ENCODE measurements at regions not wholly inside any gene's neighbourhood (a gene's known extent, or its start where the extent isn't known, plus 50 kb on each side); places are given as distances from the start of the nearest gene placed in this dataset.
"Not testable (repeated sequence)": the region's sequence is repeated elsewhere in the genome, so short reads cannot be mapped to it uniquely, and the experiment has no call there.

DNA sequence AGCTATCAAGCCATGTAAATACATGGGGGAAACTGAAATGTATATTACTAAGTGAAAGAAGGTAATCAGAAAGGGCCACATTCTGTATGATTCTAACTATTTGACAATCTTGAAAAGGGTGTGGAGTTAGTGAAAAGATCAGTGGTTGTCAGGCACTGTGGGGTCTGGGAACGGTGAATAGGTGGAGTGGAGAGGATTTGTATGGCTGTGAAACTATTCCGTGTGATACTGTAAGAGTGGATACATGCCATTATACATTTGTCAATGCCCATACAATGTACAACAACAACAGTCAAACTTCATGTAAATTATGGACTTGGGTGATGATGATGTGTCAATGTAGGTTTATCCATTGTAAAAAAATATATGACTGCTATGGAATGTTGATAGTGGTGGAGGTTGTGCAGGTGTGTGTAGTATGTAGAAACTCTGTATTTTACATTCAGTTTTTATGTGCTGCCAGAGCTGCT, 1116.2 kb downstream of the SUCLG1 start:
- no peaks in the 10 kb centered on the region for H3K27me3 ChIP-seq (ENCODE audit: control insufficient read depth in 1 of 2, insufficient read depth in 2 of 2, low read length in 2 of 2)

GRCh38 chr2:83340424-83340823, 1118.7 kb downstream of the SUCLG1 start:
- H3K27ac ChIP-seq (ENCODE audit: low read depth, low read length), result no peak overlapping the region
- no peaks in the 10 kb centered on the region for H3K36me3 ChIP-seq (ENCODE audit: control insufficient read depth in 1 of 2, insufficient read depth in 2 of 2, low read length in 2 of 2)
- H3K4me3 ChIP-seq (ENCODE audit: low read depth in 1 of 2, low read length in 2 of 2), result no peak overlapping the region
- H3K9me3 ChIP-seq (ENCODE audit: control insufficient read depth in 1 of 2, low read length in 2 of 2), result no peaks in the 10 kb centered on the region
- no peak overlapping the region for H3K9ac ChIP-seq (ENCODE audit: low read depth in 1 of 2, low read length in 2 of 2)
- H3K4me1 ChIP-seq (ENCODE audit: control insufficient read depth in 1 of 2, insufficient read depth in 2 of 2, low read length in 2 of 2), result no peaks in the 10 kb centered on the region
- H3K27me3 ChIP-seq (ENCODE audit: control insufficient read depth in 1 of 2, insufficient read depth in 2 of 2, low read length in 2 of 2), result no peaks in the 10 kb centered on the region

More for the DNA sequence above, 1116.2 kb downstream of the SUCLG1 start:
- H3K9me3 ChIP-seq (ENCODE audit: control insufficient read depth in 1 of 2, low read length in 2 of 2), result no peaks in the 10 kb centered on the region
- H3K9ac ChIP-seq (ENCODE audit: low read depth in 1 of 2, low read length in 2 of 2), result no peak overlapping the region
- no peak overlapping the region for H3K27ac ChIP-seq (ENCODE audit: low read depth, low read length)
- no peak overlapping the region for H3K4me3 ChIP-seq (ENCODE audit: low read depth in 1 of 2, low read length in 2 of 2)
- H3K36me3 ChIP-seq (ENCODE audit: control insufficient read depth in 1 of 2, insufficient read depth in 2 of 2, low read length in 2 of 2), result no peaks in the 10 kb centered on the region
- no peaks in the 10 kb centered on the region for H3K4me1 ChIP-seq (ENCODE audit: control insufficient read depth in 1 of 2, insufficient read depth in 2 of 2, low read length in 2 of 2)

DNA sequence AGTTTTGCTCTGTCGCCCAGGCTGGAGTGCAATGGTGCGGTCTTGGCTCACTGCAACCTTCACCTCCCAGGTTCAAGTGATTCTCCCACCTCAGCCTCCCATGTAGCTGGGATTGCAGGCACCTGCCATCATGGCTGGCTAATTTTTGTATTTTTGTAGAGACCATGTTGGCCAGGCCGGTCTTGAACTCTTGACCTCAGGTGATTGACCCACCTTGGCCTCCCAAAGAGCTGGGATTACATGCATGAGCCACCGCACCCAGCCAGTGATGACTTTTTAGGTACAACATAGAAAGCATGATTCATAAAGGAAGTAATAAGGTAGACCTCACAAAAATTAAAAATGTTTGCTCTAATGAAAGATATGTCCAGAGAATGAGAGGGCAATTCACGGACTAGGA, 1119.1 kb downstream of the SUCLG1 start:
- not testable (repeated sequence) for H3K27me3 ChIP-seq (ENCODE audit: control insufficient read depth in 1 of 2, insufficient read depth in 2 of 2, low read length in 2 of 2); H3K36me3 ChIP-seq (ENCODE audit: control insufficient read depth in 1 of 2, insufficient read depth in 2 of 2, low read length in 2 of 2); H3K27ac ChIP-seq (ENCODE audit: low read depth, low read length); H3K9ac ChIP-seq (ENCODE audit: low read depth in 1 of 2, low read length in 2 of 2); H3K4me3 ChIP-seq (ENCODE audit: low read depth in 1 of 2, low read length in 2 of 2); H3K4me1 ChIP-seq (ENCODE audit: control insufficient read depth in 1 of 2, insufficient read depth in 2 of 2, low read length in 2 of 2); H3K9me3 ChIP-seq (ENCODE audit: control insufficient read depth in 1 of 2, low read length in 2 of 2)

DNA sequence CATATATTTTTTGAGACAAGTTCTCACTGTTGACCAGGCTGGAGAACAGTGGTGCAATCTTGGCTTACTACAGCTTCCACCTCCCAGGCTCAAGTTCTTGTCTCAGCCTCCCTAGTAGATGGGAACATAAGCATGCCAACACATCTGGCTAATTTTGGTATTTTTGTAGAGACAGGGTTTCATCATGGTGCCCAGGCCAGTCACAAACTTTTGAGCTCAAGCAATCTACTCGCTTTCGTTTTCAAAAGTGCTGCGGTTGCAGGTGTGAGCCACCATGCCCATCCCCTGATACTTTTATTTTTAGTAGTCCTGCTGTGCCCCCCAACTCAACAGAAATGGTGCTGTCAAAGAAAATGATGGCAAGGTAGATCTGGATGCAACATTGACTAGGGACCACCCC, 1127.3 kb downstream of the SUCLG1 start:
- Histone ChIP-seq H3K4me1 (ENCODE audit: control insufficient read depth in 1 of 2, insufficient read depth in 2 of 2, low read length in 2 of 2) (no peaks in the 10 kb centered on the region), H3K9ac (ENCODE audit: low read depth in 1 of 2, low read length in 2 of 2) (no peak overlapping the region), H3K27ac (ENCODE audit: low read depth, low read length) (no peak overlapping the region), H3K27me3 (ENCODE audit: control insufficient read depth in 1 of 2, insufficient read depth in 2 of 2, low read length in 2 of 2) (no peaks in the 10 kb centered on the region), H3K4me3 (ENCODE audit: low read depth in 1 of 2, low read length in 2 of 2) (no peak overlapping the region), H3K36me3 (ENCODE audit: control insufficient read depth in 1 of 2, insufficient read depth in 2 of 2, low read length in 2 of 2) (no peaks in the 10 kb centered on the region), H3K9me3 (ENCODE audit: control insufficient read depth in 1 of 2, low read length in 2 of 2) (no peaks in the 10 kb centered on the region)

- no peaks in the 10 kb centered on the region for H3K9me3 ChIP-seq (ENCODE audit: control insufficient read depth in 1 of 2, low read length in 2 of 2)
- H3K27me3 ChIP-seq (ENCODE audit: control insufficient read depth in 1 of 2, insufficient read depth in 2 of 2, low read length in 2 of 2), result no peaks in the 10 kb centered on the region
- H3K9ac ChIP-seq (ENCODE audit: low read depth in 1 of 2, low read length in 2 of 2), result no peak overlapping the region
- H3K36me3 ChIP-seq (ENCODE audit: control insufficient read depth in 1 of 2, insufficient read depth in 2 of 2, low read length in 2 of 2), result no peaks in the 10 kb centered on the region
- no peaks in the 10 kb centered on the region for H3K4me1 ChIP-seq (ENCODE audit: control insufficient read depth in 1 of 2, insufficient read depth in 2 of 2, low read length in 2 of 2)
- H3K27ac ChIP-seq (ENCODE audit: low read depth, low read length), result no peak overlapping the region
- no peak overlapping the region for H3K4me3 ChIP-seq (ENCODE audit: low read depth in 1 of 2, low read length in 2 of 2)
Measured at GRCh38 chr2:83323038-83323437, 1136.0 kb downstream of the SUCLG1 start.

DNA sequence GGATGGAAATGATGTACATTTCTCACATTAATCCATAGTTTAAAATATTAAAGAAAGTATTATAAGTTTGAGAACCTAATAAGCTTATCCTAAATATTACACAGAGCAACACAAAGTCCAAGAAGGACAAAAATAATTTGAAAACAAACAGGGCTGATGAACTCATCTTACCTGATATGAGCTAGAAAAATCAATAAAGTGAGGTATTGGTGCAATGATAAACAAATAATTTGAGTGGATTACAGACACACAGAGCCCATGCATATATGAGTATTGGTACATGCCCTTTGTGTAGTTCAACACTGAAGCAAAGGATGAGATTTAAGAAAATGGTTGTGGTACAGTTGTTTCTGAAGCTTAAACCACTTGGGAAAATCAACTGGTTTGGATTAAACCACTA, 1139.0 kb downstream of the SUCLG1 start:
- Histone ChIP-seq H3K36me3 (ENCODE audit: control insufficient read depth in 1 of 2, insufficient read depth in 2 of 2, low read length in 2 of 2) (no peaks in the 10 kb centered on the region), H3K4me1 (ENCODE audit: control insufficient read depth in 1 of 2, insufficient read depth in 2 of 2, low read length in 2 of 2) (no peaks in the 10 kb centered on the region), H3K9me3 (ENCODE audit: control insufficient read depth in 1 of 2, low read length in 2 of 2) (no peaks in the 10 kb centered on the region)

GRCh38 chr2:83305758-83306378, 1153.2 kb downstream of the SUCLG1 start:
- no peak overlapping the region for H3K27ac ChIP-seq (ENCODE audit: low read depth, low read length)
- H3K27me3 ChIP-seq (ENCODE audit: control insufficient read depth in 1 of 2, insufficient read depth in 2 of 2, low read length in 2 of 2), result no peaks in the 10 kb centered on the region
- no peaks in the 10 kb centered on the region for H3K4me1 ChIP-seq (ENCODE audit: control insufficient read depth in 1 of 2, insufficient read depth in 2 of 2, low read length in 2 of 2)
- no peak overlapping the region for H3K9ac ChIP-seq (ENCODE audit: low read depth in 1 of 2, low read length in 2 of 2)
- no peaks in the 10 kb centered on the region for H3K36me3 ChIP-seq (ENCODE audit: control insufficient read depth in 1 of 2, insufficient read depth in 2 of 2, low read length in 2 of 2)
- H3K4me3 ChIP-seq (ENCODE audit: low read depth in 1 of 2, low read length in 2 of 2), result no peak overlapping the region
- H3K9me3 ChIP-seq (ENCODE audit: control insufficient read depth in 1 of 2, low read length in 2 of 2), result no peaks in the 10 kb centered on the region

More for the DNA sequence above, 1139.0 kb downstream of the SUCLG1 start:
- H3K4me3 ChIP-seq (ENCODE audit: low read depth in 1 of 2, low read length in 2 of 2), result no peak overlapping the region
- H3K9ac ChIP-seq (ENCODE audit: low read depth in 1 of 2, low read length in 2 of 2), result no peak overlapping the region
- H3K27ac ChIP-seq (ENCODE audit: low read depth, low read length), result no peak overlapping the region
- no peaks in the 10 kb centered on the region for H3K27me3 ChIP-seq (ENCODE audit: control insufficient read depth in 1 of 2, insufficient read depth in 2 of 2, low read length in 2 of 2)

DNA sequence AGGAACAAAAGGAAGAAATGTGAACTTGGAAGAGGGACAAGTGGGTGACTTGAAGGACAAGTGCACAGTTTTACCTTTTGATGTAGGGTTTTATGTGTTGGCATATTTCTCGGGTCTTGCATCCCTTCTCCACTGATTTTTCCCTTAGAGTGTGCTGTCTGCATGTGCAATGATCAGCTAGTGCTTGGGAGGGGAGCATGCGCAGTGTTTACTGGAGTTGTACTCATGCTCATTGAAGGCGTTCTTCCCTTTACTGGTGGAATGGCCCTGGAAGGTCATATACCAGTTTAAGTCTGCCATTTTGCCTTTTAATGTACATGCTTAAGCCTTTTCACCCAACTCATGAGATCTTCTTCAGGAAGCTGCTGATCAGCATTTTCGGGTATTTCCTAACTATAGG, 1168.0 kb downstream of the SUCLG1 start:
- Histone ChIP-seq H3K4me1 (ENCODE audit: control insufficient read depth in 1 of 2, insufficient read depth in 2 of 2, low read length in 2 of 2) (no peaks in the 10 kb centered on the region), H3K27ac (ENCODE audit: low read depth, low read length) (no peak overlapping the region), H3K36me3 (ENCODE audit: control insufficient read depth in 1 of 2, insufficient read depth in 2 of 2, low read length in 2 of 2) (no peaks in the 10 kb centered on the region), H3K4me3 (ENCODE audit: low read depth in 1 of 2, low read length in 2 of 2) (no peak overlapping the region), H3K9me3 (ENCODE audit: control insufficient read depth in 1 of 2, low read length in 2 of 2) (no peaks in the 10 kb centered on the region), H3K27me3 (ENCODE audit: control insufficient read depth in 1 of 2, insufficient read depth in 2 of 2, low read length in 2 of 2) (no peaks in the 10 kb centered on the region), H3K9ac (ENCODE audit: low read depth in 1 of 2, low read length in 2 of 2) (no peak overlapping the region)

GRCh38 chr2:83282841-83283240, 1176.2 kb downstream of the SUCLG1 start:
- Histone ChIP-seq H3K4me1 (ENCODE audit: control insufficient read depth in 1 of 2, insufficient read depth in 2 of 2, low read length in 2 of 2) (no peaks in the 10 kb centered on the region), H3K27me3 (ENCODE audit: control insufficient read depth in 1 of 2, insufficient read depth in 2 of 2, low read length in 2 of 2) (no peaks in the 10 kb centered on the region), H3K9me3 (ENCODE audit: control insufficient read depth in 1 of 2, low read length in 2 of 2) (no peaks in the 10 kb centered on the region), H3K36me3 (ENCODE audit: control insufficient read depth in 1 of 2, insufficient read depth in 2 of 2, low read length in 2 of 2) (no peaks in the 10 kb centered on the region), H3K4me3 (ENCODE audit: low read depth in 1 of 2, low read length in 2 of 2) (no peak overlapping the region), H3K9ac (ENCODE audit: low read depth in 1 of 2, low read length in 2 of 2) (no peak overlapping the region), H3K27ac (ENCODE audit: low read depth, low read length) (no peak overlapping the region)

- no peaks in the 10 kb centered on the region for H3K36me3 ChIP-seq (ENCODE audit: control insufficient read depth in 1 of 2, insufficient read depth in 2 of 2, low read length in 2 of 2)
- no peaks in the 10 kb centered on the region for H3K27me3 ChIP-seq (ENCODE audit: control insufficient read depth in 1 of 2, insufficient read depth in 2 of 2, low read length in 2 of 2)
- no peak overlapping the region for H3K9ac ChIP-seq (ENCODE audit: low read depth in 1 of 2, low read length in 2 of 2)
- H3K4me1 ChIP-seq (ENCODE audit: control insufficient read depth in 1 of 2, insufficient read depth in 2 of 2, low read length in 2 of 2), result no peaks in the 10 kb centered on the region
- H3K4me3 ChIP-seq (ENCODE audit: low read depth in 1 of 2, low read length in 2 of 2), result no peak overlapping the region
- no peaks in the 10 kb centered on the region for H3K9me3 ChIP-seq (ENCODE audit: control insufficient read depth in 1 of 2, low read length in 2 of 2)
- no peak overlapping the region for H3K27ac ChIP-seq (ENCODE audit: low read depth, low read length)
Measured at GRCh38 chr2:83282043-83282795, 1176.9 kb downstream of the SUCLG1 start.

Measured in duodenal mucosa (tissue), 2 donors.